ENCODE measurements at regions not wholly inside any gene's neighbourhood (a gene's known extent, or its start where the extent isn't known, plus 50 kb on each side); places are given as distances from the start of the nearest gene placed in this dataset.

GRCh38 chr9:18146329-18146728 lies 327.6 kb upstream of the ADAMTSL1 start:
- in situ Hi-C loops (cut with MboI; ENCODE audit: low sequenced_read_pairs): no loop called here
- Histone ChIP-seq H4K20me1 (ENCODE audit: insufficient read depth, low read length) (no peaks in the 10 kb centered on the region), H2BK20ac (ENCODE audit: low read depth, low read length) (no peak overlapping the region), H3K4me1 (ENCODE audit: control insufficient read depth, insufficient read depth, low read length) (no peaks in the 10 kb centered on the region), H2BK5ac (ENCODE audit: low read depth, low read length, poor library complexity, severe bottlenecking) (no peak overlapping the region), H4K91ac (ENCODE audit: insufficient read depth, low read depth, low read length) (no peak overlapping the region), H2BK120ac (ENCODE audit: low read depth, low read length) (no peak overlapping the region), H3K27me3 (ENCODE audit: control insufficient read depth, insufficient read depth, low read length) (no peaks in the 10 kb centered on the region), H3K14ac (replicated peaks; ENCODE audit: low read depth, low read length) (no peak overlapping the region), H3K36me3 (ENCODE audit: control insufficient read depth, insufficient read depth, low read length) (no peaks in the 10 kb centered on the region), H3K79me1 (ENCODE audit: low read depth in 1 of 2, low read length in 2 of 2) (no peaks in the 10 kb centered on the region), H3K4ac (ENCODE audit: low read depth, low read length) (no peak overlapping the region), H2BK15ac (ENCODE audit: low read depth, low read length) (no peak overlapping the region), H3K9me3 (ENCODE audit: control insufficient read depth, insufficient read depth, low read length) (no peaks in the 10 kb centered on the region), H4K8ac (ENCODE audit: low read depth in 2 of 2, low read length in 2 of 2) (no peak overlapping the region), H3K56ac (ENCODE audit: extremely low read depth, insufficient read depth, low read length) (no peak overlapping the region), H2AFZ (replicated peaks; ENCODE audit: low read length, poor library complexity) (no peak overlapping the region), H3K9me1 (ENCODE audit: insufficient read depth, low read length) (no peaks in the 10 kb centered on the region), H3K27ac (ENCODE audit: insufficient read depth, low read length) (no peak overlapping the region), H3K23ac (ENCODE audit: low read depth, low read length) (no peak overlapping the region), H3K4me2 (ENCODE audit: low read depth, low read length) (no peak overlapping the region), H3K9ac (ENCODE audit: low read depth, low read length) (no peak overlapping the region), H3K18ac (ENCODE audit: low read depth, low read length) (no peak overlapping the region), H3K4me3 (ENCODE audit: insufficient read depth, low read depth, low read length) (no peak overlapping the region), H4K5ac (ENCODE audit: low read depth, low read length) (no peak overlapping the region), H2AK9ac (replicated peaks; ENCODE audit: low read depth, low read length, poor library complexity) (no peak overlapping the region), H2AK5ac (ENCODE audit: low read depth, low read length) (no peak overlapping the region)
- BruUV-seq (replicated peaks): no TSS peak
- TF ChIP-seq, protein P1, sequence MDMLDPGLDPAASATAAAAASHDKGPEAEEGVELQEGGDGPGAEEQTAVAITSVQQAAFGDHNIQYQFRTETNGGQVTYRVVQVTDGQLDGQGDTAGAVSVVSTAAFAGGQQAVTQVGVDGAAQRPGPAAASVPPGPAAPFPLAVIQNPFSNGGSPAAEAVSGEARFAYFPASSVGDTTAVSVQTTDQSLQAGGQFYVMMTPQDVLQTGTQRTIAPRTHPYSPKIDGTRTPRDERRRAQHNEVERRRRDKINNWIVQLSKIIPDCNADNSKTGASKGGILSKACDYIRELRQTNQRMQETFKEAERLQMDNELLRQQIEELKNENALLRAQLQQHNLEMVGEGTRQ (IDR thresholded peaks at IDR 0.05; ENCODE audit: low read depth, low read length): no peak
- TF ChIP-seq, protein P2, sequence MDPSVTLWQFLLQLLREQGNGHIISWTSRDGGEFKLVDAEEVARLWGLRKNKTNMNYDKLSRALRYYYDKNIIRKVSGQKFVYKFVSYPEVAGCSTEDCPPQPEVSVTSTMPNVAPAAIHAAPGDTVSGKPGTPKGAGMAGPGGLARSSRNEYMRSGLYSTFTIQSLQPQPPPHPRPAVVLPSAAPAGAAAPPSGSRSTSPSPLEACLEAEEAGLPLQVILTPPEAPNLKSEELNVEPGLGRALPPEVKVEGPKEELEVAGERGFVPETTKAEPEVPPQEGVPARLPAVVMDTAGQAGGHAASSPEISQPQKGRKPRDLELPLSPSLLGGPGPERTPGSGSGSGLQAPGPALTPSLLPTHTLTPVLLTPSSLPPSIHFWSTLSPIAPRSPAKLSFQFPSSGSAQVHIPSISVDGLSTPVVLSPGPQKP (IDR thresholded peaks at IDR 0.05; ENCODE audit: borderline replicate concordance, low read depth, low read length): no peak
- TF ChIP-seq MAFK (IDR thresholded peaks at IDR 0.05; ENCODE audit: low read depth, low read length) (no peak), BHLHE40 (IDR thresholded peaks at IDR 0.05; ENCODE audit: low read depth, low read length) (no peak), MXI1 (IDR thresholded peaks at IDR 0.05; ENCODE audit: borderline replicate concordance, low read depth, low read length) (no peak), CTCF (conservative IDR thresholded peaks at IDR 0.05; ENCODE audit: low read depth, low read length) (no peak), FOS (IDR thresholded peaks at IDR 0.05; ENCODE audit: low read depth, low read length) (no peak), POLR2A (IDR thresholded peaks at IDR 0.05; ENCODE audit: low read depth, low read length) (no peak), RCOR1 (IDR thresholded peaks at IDR 0.05; ENCODE audit: insufficient replicate concordance, low read length) (no peak), SMC3 (IDR thresholded peaks at IDR 0.05; ENCODE audit: low read depth, low read length) (no peak), RFX5 (IDR thresholded peaks at IDR 0.05; ENCODE audit: low read depth, low read length) (no peak)
- ATAC-seq (ENCODE audit: low read depth) (no peak), DNase-seq (no peak)
- CTCF ChIA-PET: no interaction called here
- intact Hi-C loops (cut with micrococcal nuclease): no loop called here
- dilution Hi-C loops (cut with HindIII; ENCODE audit: low sequenced_read_pairs, unreplicated experiment): no loop called here
- POLR2A ChIA-PET (ENCODE audit: unreplicated experiment): no interaction called here
- no CpG with 5 or more reads among the region's 3 CpGs for WGBS, 2 experiments (ENCODE audit: extremely low coverage in 2 of 2, insufficient read length in 1 of 2)
